Panc1 (cell line): ENCODE measurements at regions not wholly inside any gene's neighbourhood (a gene's known extent, or its start where the extent isn't known, plus 50 kb on each side); places are given as distances from the start of the nearest gene placed in this dataset.

ENCODE experiments used
- ATAC-seq: fragments of 200-7000 bp; cut with Tn5 transposase; 2 replicates; pipeline ENCODE4 v1.9.1; 2020; ENCODE audit warnings: mild to moderate bottlenecking, moderate library complexity
- BruUV-seq: library from RNA; stranded (reverse); fragments of 400-500 nt; replicated peaks from 2 replicates; lab custom pipeline; 2021; lab: Mats Ljungman, UMichigan
- CTCF ChIA-PET: fragments of 300-600 bp; sonication (Branson Sonifier 250); formaldehyde crosslinking; loops from one replicate; lab custom pipeline; 2022; ENCODE audit warnings: antibody characterized with exemption; lab: Charles Lee
- POLR2A ChIA-PET: fragments of 300-600 bp; sonication (Branson Sonifier 250); formaldehyde crosslinking; loops from one replicate; lab custom pipeline; 2022; ENCODE audit warnings: antibody characterized with exemption; lab: Charles Lee
- DNase-seq: peaks from one replicate; pipeline ENCODE4 v3.0.0-alpha.2; 2010; ENCODE audit warnings: low read depth, low spot score
- H3K27ac ChIP-seq: 2 replicates; pipeline ENCODE4 v1.5.1; 2011; ENCODE audit warnings: mild to moderate bottlenecking, low read length, inconsistent platforms
- H3K27me3 ChIP-seq: fragments of 200-500 bp; sonication (Bioruptor generic); 2 replicates; pipeline ENCODE4 v1.6.0; 2014; ENCODE audit warnings: low read length, inconsistent platforms; ENCODE audit not compliant: control insufficient read depth, insufficient read depth
- H3K36me3 ChIP-seq: fragments of 200-500 bp; sonication (Bioruptor generic); 2 replicates; pipeline ENCODE4 v1.5.1; 2014; ENCODE audit warnings: inconsistent platforms, mild to moderate bottlenecking, low read length, moderate library complexity; ENCODE audit not compliant: control insufficient read depth, insufficient read depth
- H3K4me1 ChIP-seq: 2 replicates; pipeline ENCODE4 v1.5.1; 2011; ENCODE audit warnings: inconsistent platforms, mild to moderate bottlenecking, low read length, moderate library complexity; ENCODE audit not compliant: control insufficient read depth, insufficient read depth
- H3K4me3 ChIP-seq, 2 experiments: 2 replicates each; pipeline ENCODE4 v1.5.1; 2011 to 2012; ENCODE audit warnings: low read depth in 2 of 2, low read length in 2 of 2, mild to moderate bottlenecking in 2 of 2, inconsistent platforms in 1 of 2, moderate library complexity in 1 of 2
- H3K9me3 ChIP-seq: fragments of 200-500 bp; sonication (Bioruptor generic); 2 replicates; pipeline ENCODE4 v1.5.1; 2014; ENCODE audit warnings: low read depth, mild to moderate bottlenecking, inconsistent platforms, low read length, moderate library complexity; ENCODE audit not compliant: control insufficient read depth, insufficient read depth
- CTCF ChIP-seq: fragments of 450-650 bp; IDR thresholded peaks from 2 replicates; pipeline ENCODE4 v1.5.1; 2017; ENCODE audit warnings: mild to moderate bottlenecking
- POLR2AphosphoS5 ChIP-seq: IDR thresholded peaks from 2 replicates; pipeline ENCODE4 v1.6.1; 2012; ENCODE audit warnings: mild to moderate bottlenecking, low read depth, low read length, moderate library complexity
- REST ChIP-seq, 2 experiments: IDR thresholded peaks; 2 replicates each; pipeline ENCODE4 v1.6.1; 2011 to 2012; ENCODE audit warnings: low read depth in 2 of 2, control low read depth in 1 of 2, low read length in 1 of 2, mild to moderate bottlenecking in 1 of 2, moderate library complexity in 1 of 2; ENCODE audit not compliant: insufficient read depth in 1 of 2
- SIN3A ChIP-seq: IDR thresholded peaks from 2 replicates; pipeline ENCODE4 v1.6.1; 2012; ENCODE audit warnings: low read depth, mild to moderate bottlenecking, low read length, moderate library complexity, borderline replicate concordance; ENCODE audit not compliant: insufficient read depth
- TCF7L2 ChIP-seq: IDR thresholded peaks from 2 replicates; pipeline ENCODE4 v1.6.1; 2011; ENCODE audit warnings: mild to moderate bottlenecking, low read depth, low read length, inconsistent platforms
- in situ Hi-C: cut with HindIII; loops from 2 replicates; pipeline ENCODE4 v1.10.0; 2016; ENCODE audit warnings: low sequenced_read_pairs, low pct_unique_long_range_greater_than_20kb
- intact Hi-C: fragments of 100-400 bp; cut with micrococcal nuclease; formaldehyde crosslinking; loops from one replicate; pipeline ENCODE4 v1.10.0; 2022; ENCODE audit not compliant: unreplicated experiment

- H3K27ac ChIP-seq: no peak overlapping the region
- no peaks in the 10 kb centered on the region for H3K4me1 ChIP-seq
- in situ Hi-C loops (no loop called here), intact Hi-C loops (loop anchor here (10.0 kb wide), 1 partner anchor 545 kb away; no protein-coding TSS in a partner anchor)
- TF ChIP-seq POLR2AphosphoS5 (no peak), CTCF (no peak), SIN3A (no peak), TCF7L2 (no peak)
- CTCF ChIA-PET: no interaction called here
- peaks cover 16% of the 10 kb centered on the region for H3K27me3 ChIP-seq
- BruUV-seq: no TSS peak
- POLR2A ChIA-PET: interaction anchor here (0.6 kb wide), 1 partner anchor 365 kb away, joined by 3 read pairs; no protein-coding TSS in a partner anchor
- H3K4me3 ChIP-seq: no peak overlapping the region
- no peaks in the 10 kb centered on the region for H3K9me3 ChIP-seq
- ATAC-seq: no peak
- DNase-seq: no peak
- H3K36me3 ChIP-seq: no peaks in the 10 kb centered on the region
Observed at GRCh38 chr3:193029800-193030199, 112.1 kb upstream of the MB21D2 start.

- DNase-seq: no peak
- Histone ChIP-seq H3K27me3 (peaks cover 16% of the 10 kb centered on the region), H3K27ac (no peak overlapping the region), H3K4me3 (no peak overlapping the region), H3K4me1 (no peaks in the 10 kb centered on the region), H3K36me3 (no peaks in the 10 kb centered on the region), H3K9me3 (no peaks in the 10 kb centered on the region)
- intact Hi-C loops (loop anchor here (10.0 kb wide), 1 partner anchor 545 kb away; no protein-coding TSS in a partner anchor), in situ Hi-C loops (no loop called here)
- ChIA-PET CTCF (no interaction called here), POLR2A (no interaction called here)
- TF ChIP-seq POLR2AphosphoS5: no peak
- TF ChIP-seq REST (IDR thresholded peaks at IDR 0.05; ENCODE audit: insufficient read depth in 1 of 2, low read depth in 2 of 2, low read length in 1 of 2): no peak
- no peak for TF ChIP-seq CTCF
- no peak for TF ChIP-seq SIN3A
- no peak for ATAC-seq
- no TSS peak for BruUV-seq
Observed at GRCh38 chr3:193030276-193030675, 112.6 kb upstream of the MB21D2 start.
